NCI-H345 treated with DMSO at 0.1 percent for 48 hours (cell line): ENCODE measurements at regions not wholly inside any gene's neighbourhood (a gene's known extent, or its start where the extent isn't known, plus 50 kb on each side); places are given as distances from the start of the nearest gene placed in this dataset.

Source experiments
- DNase-seq: peaks from one replicate; lab custom pipeline; 2025; ENCODE audit not compliant: unreplicated experiment; lab: John Stamatoyannopoulos, UW

DNA sequence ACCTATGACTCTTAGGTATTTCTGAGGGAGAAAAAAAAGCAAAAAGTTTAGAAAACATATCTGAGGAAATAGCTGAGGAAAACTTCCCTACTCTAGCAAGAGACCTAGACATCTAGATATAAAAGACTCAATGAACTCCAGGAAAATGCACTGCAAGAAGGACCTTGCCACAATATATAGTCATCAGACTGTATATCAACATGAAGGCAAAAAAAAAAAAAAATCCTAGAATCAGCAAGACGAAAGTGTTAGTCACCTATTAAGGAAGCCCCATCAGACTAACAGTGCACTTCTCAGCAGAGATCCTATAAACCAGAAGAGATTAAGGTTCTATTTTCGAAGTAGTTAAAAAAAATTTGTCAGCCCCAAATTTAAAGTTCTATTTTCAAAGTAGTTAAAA is 166.2 kb downstream of the TMEM38B start:
- DNase-seq, result no peak

DNA sequence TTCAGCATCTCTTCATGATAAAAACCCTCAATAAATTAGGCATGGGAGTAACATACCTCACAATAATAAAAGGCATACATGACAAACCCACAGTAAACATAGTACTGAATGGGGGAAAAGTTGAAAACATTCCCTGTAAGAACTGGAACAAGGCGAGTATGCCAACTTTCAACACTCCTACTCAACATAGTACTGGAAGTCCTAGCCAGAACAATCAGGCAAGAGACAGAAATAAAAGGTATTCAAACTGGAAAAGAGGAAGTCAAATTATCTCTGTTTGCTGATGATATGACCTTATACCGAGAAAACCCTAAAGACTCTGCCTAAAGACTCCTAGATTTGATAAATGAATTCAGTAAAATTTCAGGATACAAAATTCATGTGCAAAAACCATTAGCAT is 167.6 kb downstream of the TMEM38B start:
- no peak for DNase-seq

DNA sequence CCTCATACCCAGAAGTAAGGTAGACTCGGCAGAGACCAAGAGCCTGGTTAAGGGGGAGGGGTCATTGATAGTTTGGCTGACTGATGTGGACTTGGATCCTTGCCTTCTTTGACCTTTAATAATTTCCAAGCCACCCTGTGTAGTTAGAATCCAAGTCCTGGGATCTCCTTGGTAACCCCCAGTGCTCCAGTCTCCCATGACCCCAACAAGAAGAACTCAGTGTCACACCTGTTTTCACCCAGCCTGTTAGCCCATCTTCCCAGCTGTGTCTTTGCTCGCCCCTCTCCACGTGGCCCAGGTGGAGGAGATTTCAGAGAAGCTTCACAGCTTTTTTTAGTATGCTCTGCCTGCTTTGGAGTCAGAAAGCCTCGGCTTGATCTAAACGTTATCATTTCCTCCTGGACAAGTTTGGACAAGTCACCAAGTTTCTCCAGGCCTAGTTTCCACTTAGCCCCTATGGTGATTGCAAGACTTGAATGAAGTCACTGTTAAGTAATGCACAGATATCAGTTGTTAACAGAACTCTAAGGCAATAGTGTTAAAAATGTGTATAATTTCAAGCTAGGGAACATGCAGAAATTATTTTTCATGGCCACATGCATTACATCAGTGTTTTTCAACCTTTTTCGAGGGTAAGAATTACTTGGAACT is 170.0 kb downstream of the TMEM38B start:
- no peak for DNase-seq

DNA sequence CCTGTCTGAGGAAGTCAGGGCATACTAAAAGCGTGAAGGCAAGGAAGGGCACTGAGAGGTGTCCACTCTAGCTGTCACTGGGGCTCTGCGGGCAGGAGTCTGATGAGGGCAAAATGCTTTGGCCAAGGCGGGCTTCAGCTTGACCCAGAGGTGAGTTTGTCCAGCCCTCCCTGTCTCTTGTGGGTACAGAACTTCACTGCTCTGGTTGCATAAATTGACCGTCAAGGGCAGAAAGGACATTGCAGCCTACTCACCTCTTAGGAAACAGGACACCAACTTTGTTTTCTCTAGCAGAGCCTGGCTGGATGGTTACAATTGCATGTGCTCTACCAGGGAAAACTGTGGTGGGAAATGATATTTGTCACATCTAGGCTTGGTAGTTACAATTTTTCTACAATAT is 170.9 kb downstream of the TMEM38B start:
- no peak for DNase-seq

DNA sequence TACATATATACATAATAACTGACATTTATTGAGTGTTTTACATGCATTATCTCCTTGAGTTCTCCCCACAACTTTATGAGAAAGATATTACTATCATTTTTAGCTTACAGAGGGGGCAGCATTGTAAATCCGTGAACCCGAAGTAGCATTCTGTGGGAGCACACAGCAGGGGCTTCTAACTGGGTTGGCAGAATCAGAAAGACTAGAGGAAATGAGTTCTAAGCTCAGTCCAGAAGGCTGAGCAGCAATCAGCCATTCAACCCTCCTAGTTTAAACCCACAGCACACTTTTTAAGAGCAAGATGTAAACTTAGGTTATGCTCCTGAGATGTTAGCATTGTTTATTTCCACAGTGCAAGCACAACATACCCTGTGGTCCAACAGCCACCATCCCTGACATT is 177.2 kb downstream of the TMEM38B start:
- no peak for DNase-seq

DNA sequence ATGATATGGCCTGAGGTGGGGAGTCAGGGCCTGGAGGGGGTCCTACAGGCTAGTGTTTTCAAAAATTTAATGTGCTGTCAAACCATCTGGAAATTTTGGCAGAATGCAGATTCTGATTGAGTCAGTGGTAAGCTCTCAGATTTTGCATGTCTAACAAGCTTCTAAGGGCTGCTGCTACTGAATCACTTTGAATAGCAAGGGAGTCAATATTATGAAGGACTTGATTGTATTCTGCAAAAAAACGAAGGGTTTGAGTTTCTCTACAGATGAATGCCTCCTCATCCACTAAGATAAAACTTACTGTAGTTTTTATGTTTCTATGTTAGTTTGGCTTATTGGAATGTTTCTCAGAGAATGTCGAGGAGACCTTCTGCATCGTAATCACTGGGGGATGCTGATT is 179.5 kb downstream of the TMEM38B start:
- no peak for DNase-seq

DNA sequence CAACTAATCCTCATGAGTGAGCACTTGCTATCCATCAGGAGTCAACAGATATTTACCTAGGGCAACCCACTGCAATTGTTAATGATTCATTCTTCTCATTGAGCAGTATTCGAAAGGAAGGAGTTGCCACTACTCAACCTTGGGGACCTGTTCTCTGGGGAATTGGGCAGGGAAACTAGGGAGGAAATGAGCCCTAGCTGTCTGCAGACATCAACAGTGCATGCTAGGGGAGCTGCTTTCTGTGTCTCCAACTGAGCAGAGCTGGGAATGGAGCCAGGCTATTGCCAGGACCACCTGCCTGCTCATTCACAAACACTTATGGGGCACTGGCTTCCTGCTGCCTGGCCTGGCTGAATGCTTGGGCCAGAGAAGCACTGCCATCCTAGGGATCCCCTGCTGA is 183.4 kb downstream of the TMEM38B start:
- DNase-seq, result peak; percentile 98

DNA sequence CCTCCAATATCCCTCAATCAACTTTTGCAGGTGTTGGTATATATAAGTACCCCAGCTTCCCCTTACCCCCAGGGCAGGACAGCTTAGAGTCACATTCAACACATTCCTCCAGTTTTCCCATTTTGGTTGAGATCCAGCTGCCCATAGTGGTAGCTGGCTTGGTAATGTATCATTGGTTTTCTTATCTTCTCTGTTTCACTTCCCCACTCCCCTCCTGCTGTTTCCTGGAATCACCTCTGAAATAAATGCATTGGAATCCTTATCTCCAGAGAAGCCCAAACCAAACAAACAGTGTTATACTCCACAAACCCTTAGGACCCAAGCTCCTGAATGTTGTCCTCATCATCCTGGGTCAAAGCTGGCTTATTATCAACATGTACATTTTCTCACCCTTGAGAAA is 184.8 kb downstream of the TMEM38B start:
- no peak for DNase-seq

DNA sequence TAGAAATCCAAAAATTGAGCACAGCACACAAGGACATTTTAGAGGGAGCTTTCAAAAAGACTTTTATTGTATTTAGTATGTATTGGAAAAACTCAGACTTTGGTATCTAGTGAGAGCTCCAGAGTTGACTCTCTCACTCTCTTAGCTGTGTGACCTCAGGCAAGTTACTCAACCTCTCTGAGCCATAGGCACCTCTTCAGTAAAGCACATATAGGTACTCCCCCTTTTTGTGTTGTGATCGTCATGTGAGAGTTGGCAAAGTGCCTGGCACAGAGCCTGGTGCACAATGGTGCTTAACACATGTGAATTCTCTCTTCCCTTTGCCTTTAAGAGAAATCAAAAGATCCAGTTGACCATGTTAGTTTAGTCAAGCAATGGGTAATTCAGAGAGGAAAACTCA is 186.2 kb downstream of the TMEM38B start:
- no peak for DNase-seq

DNA sequence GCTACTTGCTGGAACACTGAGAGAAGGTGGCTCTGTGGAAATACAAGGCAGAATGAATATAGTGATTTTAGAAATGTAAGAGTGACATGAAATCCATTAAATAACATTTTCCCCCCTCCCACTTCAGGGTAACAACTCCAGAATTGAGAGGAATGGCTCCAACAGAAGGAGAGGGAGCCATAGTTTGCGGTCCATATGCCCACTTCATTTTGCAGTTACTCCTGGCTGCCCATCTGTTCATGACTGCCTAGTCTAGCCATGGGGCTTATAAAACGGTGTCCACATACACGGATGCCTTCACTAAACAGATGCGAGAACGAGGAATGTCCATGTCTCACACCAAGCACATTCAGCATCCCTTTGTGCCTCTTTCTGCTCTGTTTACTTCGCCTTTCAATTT is 186.7 kb downstream of the TMEM38B start:
- DNase-seq, result no peak

DNA sequence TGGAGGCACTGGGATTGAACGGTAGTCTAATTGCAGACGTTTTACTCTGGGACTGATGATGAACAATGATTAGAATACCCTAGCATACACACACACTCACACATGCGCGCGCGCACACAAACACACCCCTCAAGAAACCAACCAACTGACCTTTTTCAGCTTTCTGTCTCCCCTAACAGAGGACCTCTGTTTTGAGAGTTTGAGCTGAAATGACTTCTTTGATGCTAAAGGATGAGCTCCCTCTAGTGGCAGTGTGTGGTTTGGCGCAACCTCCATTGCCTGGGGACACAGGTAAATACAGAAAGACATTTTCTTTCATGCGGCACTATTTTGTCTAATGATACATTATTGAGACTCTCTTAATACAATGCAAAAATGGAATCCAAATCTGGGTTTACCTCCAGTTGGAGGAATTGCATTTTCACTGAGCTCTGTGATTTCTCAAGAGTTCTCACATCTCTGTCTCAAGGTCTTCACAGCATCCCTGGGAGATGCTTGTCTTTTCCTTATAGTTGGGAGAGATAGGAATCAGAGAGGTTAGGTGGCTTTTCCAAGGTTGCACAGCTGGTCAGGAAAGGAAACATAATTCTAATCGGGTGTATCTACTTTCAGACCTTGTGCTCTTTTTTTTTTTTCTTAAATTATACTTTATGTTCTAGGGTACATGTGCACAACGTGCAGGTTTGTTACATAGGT is 187.5 kb downstream of the TMEM38B start:
- DNase-seq, result peak; percentile 71

DNA sequence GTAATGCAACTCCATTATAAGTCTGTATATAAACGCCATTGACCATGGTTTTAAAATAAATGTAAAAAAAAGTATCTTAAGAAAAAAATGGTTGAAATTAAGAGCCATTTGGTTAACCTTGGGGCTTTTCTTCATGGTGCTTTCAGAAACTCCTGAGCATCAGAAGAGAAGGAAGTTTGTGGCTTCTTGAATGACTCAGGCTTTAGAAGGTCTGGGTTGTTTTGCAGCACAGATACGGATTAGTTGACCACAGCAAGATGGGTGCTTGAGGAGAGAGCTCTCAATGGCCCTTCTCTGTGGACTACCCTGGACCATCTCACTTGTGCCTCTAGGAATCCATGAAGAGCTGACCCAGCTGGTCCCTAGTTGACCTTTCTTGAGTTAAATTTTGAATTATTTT is 189.5 kb downstream of the TMEM38B start:
- DNase-seq, result no peak

DNA sequence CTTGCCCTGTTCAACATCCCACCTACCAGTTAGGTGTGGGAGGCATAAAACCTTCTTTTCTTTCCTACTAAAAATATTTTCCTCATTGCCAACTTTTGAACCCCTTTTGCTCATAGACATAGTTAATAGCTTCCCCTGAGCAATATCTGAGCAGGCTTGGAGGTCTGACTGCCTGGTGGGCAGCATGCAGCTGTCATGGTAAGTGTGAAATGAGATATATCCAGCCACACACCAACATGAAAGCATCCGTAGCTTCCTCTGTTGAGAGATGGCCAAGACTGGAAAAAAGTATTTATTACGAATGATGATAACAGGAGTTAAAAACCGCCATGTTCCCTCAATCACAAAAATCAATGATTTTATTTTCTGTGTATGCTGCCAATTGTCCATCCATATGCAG is 190.1 kb downstream of the TMEM38B start:
- no peak for DNase-seq

DNA sequence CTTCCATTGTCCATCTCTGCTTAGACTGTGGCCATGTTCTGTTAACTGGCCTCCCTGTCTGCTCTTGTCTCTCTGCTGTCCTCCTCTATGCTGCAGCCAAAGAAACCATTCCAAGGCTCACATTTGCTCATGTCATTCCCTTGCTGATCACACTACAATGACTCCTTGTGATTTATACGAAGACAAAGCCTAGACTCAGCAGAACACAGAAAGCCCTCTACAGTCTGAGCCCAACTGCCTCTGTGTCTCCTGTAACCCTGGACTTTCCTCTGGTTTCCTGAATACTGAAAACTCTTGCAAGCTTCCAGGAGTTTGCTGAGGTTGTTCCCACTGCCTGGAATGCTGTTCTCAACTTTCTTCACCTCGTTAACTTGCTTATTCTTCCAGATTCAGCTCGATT is 191.8 kb downstream of the TMEM38B start:
- no peak for DNase-seq

DNA sequence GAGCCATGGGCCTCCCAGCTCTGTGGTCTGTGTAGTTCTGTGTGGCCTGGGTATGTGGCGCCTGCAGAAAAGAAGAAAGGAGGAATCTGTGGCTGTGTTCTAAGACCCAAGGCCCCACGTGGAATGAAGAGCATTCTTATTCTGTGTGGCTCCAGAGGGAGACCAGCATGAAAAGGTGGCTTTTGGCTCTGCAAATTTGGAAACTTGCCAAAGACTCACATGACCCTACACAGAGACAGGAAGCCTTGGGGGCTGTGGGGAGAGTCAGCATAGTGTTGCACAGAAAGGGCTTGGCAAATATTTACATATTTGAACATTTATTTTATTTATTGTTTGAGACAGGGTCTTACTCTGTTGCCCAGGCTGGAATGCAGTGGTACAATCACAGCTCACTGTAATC is 193.3 kb downstream of the TMEM38B start:
- no peak for DNase-seq

DNA sequence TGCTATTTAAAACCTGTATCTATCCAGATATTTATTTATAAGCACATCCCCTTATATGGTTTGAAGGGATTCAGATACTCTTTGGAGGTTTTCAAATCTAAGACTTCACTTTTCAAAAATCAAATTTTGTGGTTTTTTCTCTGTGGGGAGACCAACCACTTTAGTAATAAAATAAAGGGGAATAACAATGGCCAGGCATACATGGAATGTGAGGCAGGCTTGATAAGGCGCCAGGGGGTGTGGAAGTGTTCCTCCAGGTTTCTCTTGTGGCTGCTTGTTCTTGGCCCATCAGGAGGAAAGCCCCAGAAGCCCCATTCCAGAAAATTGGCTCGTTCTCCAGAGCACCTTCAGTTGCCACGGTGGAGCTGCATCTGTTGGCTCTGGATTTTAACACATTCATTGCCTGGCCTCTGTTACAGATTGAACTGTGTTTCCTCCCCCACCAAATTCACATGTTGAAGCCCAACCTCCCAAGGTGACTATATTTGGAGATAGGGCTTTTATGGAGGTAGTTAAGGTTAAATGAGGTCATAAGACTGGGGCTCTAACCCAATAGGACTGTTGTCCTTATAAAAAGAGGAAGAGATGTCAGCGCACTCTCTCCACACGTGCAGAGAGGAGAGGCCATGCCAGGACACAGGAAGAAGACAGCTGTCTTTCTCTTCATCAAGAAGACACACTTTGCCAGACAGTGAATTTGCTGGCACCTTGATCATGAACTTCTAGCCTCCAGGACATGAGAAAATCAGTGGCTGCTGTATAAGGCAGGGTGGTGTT is 195.9 kb downstream of the TMEM38B start:
- no peak for DNase-seq

DNA sequence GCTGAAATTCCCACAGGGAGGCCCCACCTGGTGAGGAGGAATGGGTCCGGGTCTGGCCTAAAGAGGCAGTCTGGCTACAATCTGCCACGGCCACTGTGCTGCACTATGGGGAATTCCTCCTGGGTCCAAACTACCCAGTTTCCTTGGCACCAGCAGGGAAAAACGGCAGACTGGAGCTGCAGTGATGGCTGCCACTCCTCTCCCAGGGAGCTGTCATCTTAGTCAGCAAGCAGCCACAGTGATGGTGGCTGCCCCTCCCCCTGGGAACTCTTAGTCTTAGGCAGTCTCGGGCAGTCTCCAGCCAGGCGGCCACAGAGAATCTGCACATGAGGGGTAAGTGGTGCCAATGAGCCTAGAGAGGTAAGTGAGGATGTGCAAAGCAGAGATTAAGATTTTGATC is 205.8 kb downstream of the TMEM38B start:
- DNase-seq, result no peak

DNA sequence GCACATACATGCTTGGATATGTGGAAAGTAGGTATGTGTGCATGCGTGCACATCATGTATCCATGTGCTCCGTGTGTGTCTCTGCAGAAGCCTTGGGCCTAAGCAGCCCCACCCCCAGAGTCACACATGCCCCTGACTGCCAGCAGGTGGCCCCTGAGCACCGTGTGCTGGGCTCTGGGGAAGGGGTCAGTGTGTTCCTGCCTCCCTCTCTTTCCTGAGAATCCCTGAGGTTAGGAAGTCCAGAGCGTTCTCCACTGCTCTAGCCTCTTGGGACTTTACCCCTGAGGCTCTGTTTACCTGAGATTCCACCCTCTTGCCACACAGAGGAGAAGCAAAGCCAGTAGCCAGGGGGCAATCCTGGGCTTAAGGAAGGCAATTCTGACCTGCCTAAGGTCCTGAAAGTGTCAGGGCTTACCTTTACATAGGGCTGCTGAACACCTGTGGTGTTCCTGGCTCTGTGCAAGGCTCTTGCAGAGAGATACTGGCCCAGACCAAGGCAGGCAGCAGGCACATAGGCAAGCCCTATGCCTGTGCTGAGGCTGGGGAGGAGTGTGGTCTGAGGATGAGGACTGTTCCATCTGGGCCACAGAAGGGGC is 207.3 kb downstream of the TMEM38B start:
- no peak for DNase-seq

DNA sequence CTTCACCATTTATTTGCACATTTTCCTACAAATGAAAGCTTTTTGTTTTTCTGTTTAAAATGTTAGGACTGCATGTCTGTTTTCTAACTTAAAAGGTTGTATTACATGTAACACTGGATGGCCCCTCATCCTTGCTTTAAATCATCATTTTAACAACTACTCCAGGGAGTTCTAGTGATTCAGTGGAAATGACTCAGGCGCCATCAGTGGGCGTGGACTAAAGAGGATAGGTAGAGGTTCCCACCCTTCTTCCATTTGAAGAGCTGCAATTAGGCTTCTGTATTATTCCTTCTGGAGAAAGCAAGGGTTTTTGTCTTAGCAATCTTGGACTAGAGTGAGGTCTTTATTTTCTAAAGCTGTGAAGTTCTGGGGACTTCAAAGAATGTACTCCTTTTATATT is 213.7 kb downstream of the TMEM38B start:
- DNase-seq, result no peak

DNA sequence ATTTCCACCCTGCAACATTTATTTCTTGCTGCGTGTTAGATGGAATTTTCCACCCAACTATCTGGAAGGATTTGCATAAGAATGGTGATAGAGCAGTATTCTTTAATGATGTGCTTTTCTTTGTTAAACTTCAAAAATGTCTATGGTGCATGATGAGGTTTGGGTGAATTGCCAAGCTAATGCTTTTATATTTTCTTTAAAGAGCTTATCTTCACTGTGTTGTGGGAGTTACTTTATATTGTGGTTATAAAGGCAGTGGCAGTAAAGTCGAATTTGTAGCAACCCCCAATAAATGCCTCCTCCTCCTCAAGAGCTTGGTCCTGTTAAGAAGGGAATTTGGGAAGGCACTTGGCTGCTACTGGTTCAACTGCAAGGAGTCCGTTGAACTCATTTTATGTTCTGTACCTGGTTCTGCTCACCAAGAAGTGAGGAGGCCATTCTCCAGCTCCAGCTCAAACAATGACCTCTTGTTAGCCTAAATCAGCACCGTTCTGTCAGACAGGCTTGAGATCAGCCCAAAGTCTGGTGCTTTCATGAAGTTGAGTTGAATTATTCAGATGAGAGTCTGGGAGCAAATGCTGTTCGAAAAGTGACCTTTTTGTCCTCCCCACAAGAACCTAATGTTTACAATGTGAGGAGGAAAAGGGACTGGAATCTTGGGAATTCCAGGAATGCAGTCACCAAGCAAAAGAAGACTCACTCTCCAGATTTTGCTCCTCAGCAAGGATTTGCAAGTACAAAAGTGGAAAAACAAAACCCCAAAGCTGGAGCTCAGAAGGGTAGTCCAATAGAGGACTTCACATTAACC is 217.0 kb downstream of the TMEM38B start:
- DNase-seq, result no peak
